ACC112 (cell line): ENCODE measurements at regions not wholly inside any gene's neighbourhood (a gene's known extent, or its start where the extent isn't known, plus 50 kb on each side); places are given as distances from the start of the nearest gene placed in this dataset.

Experiments used
- H2AFZ ChIP-seq: fragments of 200-600 bp; sonication (generic); one replicate; pipeline ENCODE4 v1.6.0; 2017; ENCODE audit warnings: antibody characterized with exemption, low read length; ENCODE audit not compliant: unreplicated experiment
- H3K27ac ChIP-seq: fragments of 200-600 bp; sonication (generic); 2 replicates; pipeline ENCODE4 v1.5.1; 2014; ENCODE audit warnings: low read depth, mild to moderate bottlenecking, antibody characterized with exemption, low read length, moderate library complexity
- H3K27me3 ChIP-seq: fragments of 200-600 bp; sonication (generic); 2 replicates; pipeline ENCODE4 v1.6.1; 2014; ENCODE audit warnings: mild to moderate bottlenecking, antibody characterized with exemption, low read length, moderate library complexity, mixed read lengths; ENCODE audit not compliant: insufficient read depth
- H3K36me3 ChIP-seq: fragments of 200-600 bp; sonication (generic); 2 replicates; pipeline ENCODE4 v1.6.1; 2016; ENCODE audit warnings: mild to moderate bottlenecking, antibody characterized with exemption, low read length, moderate library complexity, mixed read lengths; ENCODE audit not compliant: insufficient read depth
- H3K4me1 ChIP-seq: fragments of 200-600 bp; sonication (generic); one replicate; pipeline ENCODE4 v1.6.1; 2016; ENCODE audit warnings: low read length, mixed read lengths; ENCODE audit not compliant: insufficient read depth, unreplicated experiment, control insufficient read depth
- H3K4me3 ChIP-seq: fragments of 200-600 bp; sonication (generic); 2 replicates; pipeline ENCODE4 v1.5.1; 2014; ENCODE audit warnings: mild to moderate bottlenecking, low read depth, low read length
- H3K79me2 ChIP-seq: fragments of 200-600 bp; sonication (generic); one replicate; pipeline ENCODE4 v1.6.0; 2016; ENCODE audit warnings: low read length; ENCODE audit not compliant: control insufficient read depth, unreplicated experiment, insufficient read depth

GRCh38 chr12:124232654-124232987 lies 62.3 kb upstream of the RFLNA start:
- no peak overlapping the region for H3K4me3 ChIP-seq
- H3K27ac ChIP-seq = peak overlapping the region; percentile 85
- no peaks in the 10 kb centered on the region for H3K36me3 ChIP-seq
- H3K27me3 ChIP-seq = no peaks in the 10 kb centered on the region
- no peaks in the 10 kb centered on the region for H3K79me2 ChIP-seq
- H3K4me1 ChIP-seq = peaks cover 32% of the 10 kb centered on the region
- H2AFZ ChIP-seq = no peak overlapping the region

- peaks cover 32% of the 10 kb centered on the region for H3K4me1 ChIP-seq
- H2AFZ ChIP-seq = peak overlapping the region; percentile 44
- peak overlapping the region; percentile 38; the same call in 1 of the 2 replicates for H3K4me3 ChIP-seq
- H3K27me3 ChIP-seq = no peaks in the 10 kb centered on the region
- H3K79me2 ChIP-seq = no peaks in the 10 kb centered on the region
- peak overlapping the region; percentile 85 for H3K27ac ChIP-seq
- no peaks in the 10 kb centered on the region for H3K36me3 ChIP-seq
These were observed 61.7 kb upstream of the RFLNA start for GRCh38 chr12:124233041-124233796.

GRCh38 chr12:124233846-124234640 lies 60.9 kb upstream of the RFLNA start:
- Histone ChIP-seq H3K4me1 (peaks cover 32% of the 10 kb centered on the region), H3K27ac (peak overlapping the region; percentile 85), H3K36me3 (no peaks in the 10 kb centered on the region), H3K79me2 (no peaks in the 10 kb centered on the region), H3K4me3 (peak overlapping the region; percentile 38; the same call in 1 of the 2 replicates), H2AFZ (peak overlapping the region; percentile 44), H3K27me3 (no peaks in the 10 kb centered on the region)

GRCh38 chr12:124236625-124237031 lies 58.3 kb upstream of the RFLNA start:
- peak overlapping the region; percentile 81 for H3K27ac ChIP-seq
- no peak overlapping the region for H3K4me3 ChIP-seq
- peaks cover 32% of the 10 kb centered on the region for H3K4me1 ChIP-seq
- no peaks in the 10 kb centered on the region for H3K79me2 ChIP-seq
- H3K27me3 ChIP-seq = no peaks in the 10 kb centered on the region
- H3K36me3 ChIP-seq = no peaks in the 10 kb centered on the region
- peak overlapping the region; percentile 88 for H2AFZ ChIP-seq

- Histone ChIP-seq H3K27ac (no peak overlapping the region), H3K4me1 (peaks cover 23% of the 10 kb centered on the region), H3K36me3 (no peaks in the 10 kb centered on the region), H2AFZ (no peak overlapping the region), H3K27me3 (no peaks in the 10 kb centered on the region), H3K4me3 (no peak overlapping the region), H3K79me2 (no peaks in the 10 kb centered on the region)
These were observed 56.0 kb upstream of the RFLNA start for GRCh38 chr12:124238886-124239285.

GRCh38 chr12:124240493-124240892 lies 54.4 kb upstream of the RFLNA start:
- H3K27me3 ChIP-seq = no peaks in the 10 kb centered on the region
- H3K4me3 ChIP-seq = no peak overlapping the region
- H2AFZ ChIP-seq = no peak overlapping the region
- H3K27ac ChIP-seq = no peak overlapping the region
- H3K4me1 ChIP-seq = peaks cover 14% of the 10 kb centered on the region
- H3K36me3 ChIP-seq = no peaks in the 10 kb centered on the region
- no peaks in the 10 kb centered on the region for H3K79me2 ChIP-seq

- Histone ChIP-seq H3K4me3 (no peak overlapping the region), H3K27me3 (peaks cover under 1% of the 10 kb centered on the region; the same call in 1 of the 2 replicates), H2AFZ (no peak overlapping the region)
These were observed 52.9 kb upstream of the RFLNA start for GRCh38 chr12:124241776-124242528.

GRCh38 chr12:124242529-124243065 lies 52.3 kb upstream of the RFLNA start:
- no peak overlapping the region for H3K4me3 ChIP-seq
- no peaks in the 10 kb centered on the region for H3K79me2 ChIP-seq
- H2AFZ ChIP-seq = no peak overlapping the region
- no peak overlapping the region for H3K27ac ChIP-seq
- peaks cover 7% of the 10 kb centered on the region for H3K27me3 ChIP-seq
- H3K4me1 ChIP-seq = no peaks in the 10 kb centered on the region
- H3K36me3 ChIP-seq = no peaks in the 10 kb centered on the region

More at GRCh38 chr12:124241776-124242528, 52.9 kb upstream of the RFLNA start:
- H3K4me1 ChIP-seq = peaks cover 6% of the 10 kb centered on the region
- H3K36me3 ChIP-seq = no peaks in the 10 kb centered on the region
- no peak overlapping the region for H3K27ac ChIP-seq
- H3K79me2 ChIP-seq = no peaks in the 10 kb centered on the region

- Histone ChIP-seq H3K27me3 (peaks cover 13% of the 10 kb centered on the region), H3K79me2 (no peaks in the 10 kb centered on the region), H3K4me3 (no peak overlapping the region), H2AFZ (no peak overlapping the region), H3K27ac (no peak overlapping the region), H3K36me3 (no peaks in the 10 kb centered on the region), H3K4me1 (no peaks in the 10 kb centered on the region)
These were observed 51.0 kb upstream of the RFLNA start for GRCh38 chr12:124243936-124244335.
